SK-N-SH (cell line): ENCODE measurements at regions not wholly inside any gene's neighbourhood (a gene's known extent, or its start where the extent isn't known, plus 50 kb on each side); places are given as distances from the start of the nearest gene placed in this dataset.

Source experiments
- CTCF ChIA-PET: fragments of 300-600, 350-600 bp; formaldehyde crosslinking; extraction: SDS; loops from one replicate; lab custom pipeline; 2021; lab: Yijun Ruan, JAX
- POLR2A ChIA-PET: fragments of 350-600 bp; sonication (Branson Sonifier 250); formaldehyde crosslinking; extraction: SDS; loops from one replicate; lab custom pipeline; 2020; ENCODE audit warnings: antibody characterized with exemption, inconsistent platforms; lab: Yijun Ruan, JAX
- DNase-seq: peaks from one replicate; pipeline ENCODE4 v3.0.0; 2012
- H2AFZ ChIP-seq: fragments of 200-600 bp; sonication (generic); 2 replicates; pipeline ENCODE4 v1.8.1; 2016; ENCODE audit warnings: antibody characterized with exemption, mild to moderate bottlenecking, low read depth
- H3F3A ChIP-seq: fragments of 200-600 bp; sonication (generic); replicated peaks from 2 replicates; pipeline ENCODE3; 2016; ENCODE audit warnings: antibody characterized with exemption, mild to moderate bottlenecking; ENCODE audit not compliant: insufficient read depth
- H3K27ac ChIP-seq, 2 experiments: fragments of 200-500 bp in 1 of 2; fragments of 200-600 bp in 1 of 2; sonication (Bioruptor generic) in 1 of 2; sonication (generic), shearing (Covaris generic) in 1 of 2; 2 replicates each; pipeline versions ENCODE4 v1.5.1 to v1.6.1; 2014 to 2016; ENCODE audit warnings: low read depth in 2 of 2, inconsistent platforms in 1 of 2, low read length in 1 of 2, mild to moderate bottlenecking in 1 of 2, mixed read lengths in 1 of 2
- H3K27me3 ChIP-seq: fragments of 200-600 bp; sonication (generic), shearing (Covaris generic); 2 replicates; pipeline ENCODE4 v1.6.1; 2016; ENCODE audit warnings: mixed run types; ENCODE audit not compliant: insufficient read depth
- H3K36me3 ChIP-seq, 2 experiments: fragments of 200-500 bp in 1 of 2; fragments of 200-600 bp in 1 of 2; sonication (Bioruptor generic) in 1 of 2; sonication (generic) in 1 of 2; replicated peaks in 1 of 2; 2 replicates each; pipeline versions ENCODE3 to v1.5.1; 2014 to 2016; ENCODE audit warnings: low read length in 1 of 2, mild to moderate bottlenecking in 1 of 2; ENCODE audit not compliant: insufficient read depth in 2 of 2, control insufficient read depth in 1 of 2
- H3K4me1 ChIP-seq, 2 experiments: fragments of 200-500 bp in 1 of 2; fragments of 200-600 bp in 1 of 2; sonication (Bioruptor generic) in 1 of 2; sonication (generic), shearing (Covaris generic) in 1 of 2; 2 replicates each; pipeline versions ENCODE4 v1.5.1 to v1.6.1; 2014 to 2016; ENCODE audit warnings: low read depth in 1 of 2, low read length in 1 of 2, mixed run types in 1 of 2; ENCODE audit not compliant: insufficient read depth in 2 of 2, control insufficient read depth in 1 of 2
- H3K4me2 ChIP-seq: fragments of 200-600 bp; sonication (generic), shearing (Covaris generic); 2 replicates; pipeline ENCODE4 v1.6.1; 2017; ENCODE audit warnings: mixed run types
- H3K4me3 ChIP-seq, 2 experiments: fragments of 200-500 bp in 1 of 2; fragments of 200-600 bp in 1 of 2; sonication (Bioruptor generic) in 1 of 2; sonication (generic), shearing (Covaris generic) in 1 of 2; 2 replicates each; pipeline versions ENCODE4 v1.5.1 to v1.8.1; 2014 to 2016; ENCODE audit warnings: low read depth in 2 of 2, inconsistent platforms in 1 of 2, low read length in 1 of 2, mild to moderate bottlenecking in 1 of 2, mixed read lengths in 1 of 2, moderate library complexity in 1 of 2
- H3K79me2 ChIP-seq: fragments of 200-600 bp; sonication (generic); 2 replicates; pipeline ENCODE4 v1.8.1; 2017; ENCODE audit warnings: mild to moderate bottlenecking; ENCODE audit not compliant: insufficient read depth
- H3K9ac ChIP-seq: fragments of 200-600 bp; sonication (generic); 2 replicates; pipeline ENCODE4 v1.6.1; 2017; ENCODE audit warnings: mixed run types
- H3K9me2 ChIP-seq: fragments of 200-600 bp; sonication (generic); 2 replicates; pipeline ENCODE4 v1.6.1; 2017; ENCODE audit warnings: mixed run types
- H3K9me3 ChIP-seq: fragments of 200-600 bp; sonication (generic); 2 replicates; pipeline ENCODE4 v1.6.1; 2017; ENCODE audit warnings: mixed run types, mild to moderate bottlenecking, moderate library complexity
- H4K20me1 ChIP-seq: fragments of 200-600 bp; sonication (generic); 2 replicates; pipeline ENCODE4 v1.6.1; 2017; ENCODE audit warnings: mild to moderate bottlenecking, mixed run types; ENCODE audit not compliant: insufficient read depth
- CHD2 ChIP-seq: fragments of 150-350 bp; IDR thresholded peaks from 2 replicates; pipeline ENCODE4 v1.6.1; 2018; ENCODE audit warnings: low read length; ENCODE audit not compliant: partially characterized antibody
- FOXM1 ChIP-seq: IDR thresholded peaks from 2 replicates; pipeline ENCODE4 v1.4.0; 2012; ENCODE audit warnings: low read depth, mild to moderate bottlenecking
- GABPA ChIP-seq: IDR thresholded peaks from 2 replicates; pipeline ENCODE4 v1.4.0; 2012; ENCODE audit warnings: low read depth, mild to moderate bottlenecking
- IRF3 ChIP-seq: fragments of 150-350 bp; IDR thresholded peaks from 2 replicates; pipeline ENCODE4 v1.6.1; 2016; ENCODE audit warnings: mild to moderate bottlenecking, low read depth, low read length
- JUND ChIP-seq: IDR thresholded peaks from 2 replicates; pipeline ENCODE4 v1.4.0; 2012
- MAX ChIP-seq: IDR thresholded peaks from 2 replicates; pipeline ENCODE4 v1.4.0; 2012; ENCODE audit warnings: low read depth
- NFIC ChIP-seq: IDR thresholded peaks from 2 replicates; pipeline ENCODE4 v1.4.0; 2012; ENCODE audit warnings: borderline replicate concordance
- POLR2AphosphoS5 ChIP-seq: IDR thresholded peaks from 2 replicates; pipeline ENCODE4 v1.6.1; 2012; ENCODE audit warnings: low read depth, low read length
- RCOR1 ChIP-seq: fragments of 150-350 bp; IDR thresholded peaks from 2 replicates; pipeline ENCODE4 v1.6.1; 2017; ENCODE audit warnings: antibody characterized with exemption, low read length
- RFX5 ChIP-seq: IDR thresholded peaks from 2 replicates; pipeline ENCODE4 v1.6.1; 2012; ENCODE audit warnings: mild to moderate bottlenecking, improper control_type of control experiment, low read length
- SIN3A ChIP-seq: IDR thresholded peaks from 2 replicates; pipeline ENCODE4 v1.6.1; 2012; ENCODE audit warnings: low read depth, mild to moderate bottlenecking, low read length, moderate library complexity, borderline replicate concordance
- SMC3 ChIP-seq: IDR thresholded peaks from 2 replicates; pipeline ENCODE4 v1.6.1; 2012; ENCODE audit warnings: low read depth, low read length, improper control_type of control experiment
- TAF1 ChIP-seq: IDR thresholded peaks from 2 replicates; pipeline ENCODE4 v1.6.1; 2012; ENCODE audit warnings: low read depth, mild to moderate bottlenecking, low read length, moderate library complexity, borderline replicate concordance
- TCF12 ChIP-seq: IDR thresholded peaks from 2 replicates; pipeline ENCODE4 v1.4.0; 2012
- USF1 ChIP-seq: IDR thresholded peaks from 2 replicates; pipeline ENCODE4 v1.4.0; 2012; ENCODE audit warnings: low read depth, borderline replicate concordance
- WGBS: methylation state at CpG from one replicate; pipeline ENCODE4 v1.1.6; 2017; ENCODE audit warnings: low lambda C conversion rate; 5-methylcytosine and 5-hydroxymethylcytosine counted together
- TF ChIP-seq, protein P1 (sequence below): IDR thresholded peaks from 2 replicates; pipeline ENCODE4 v1.6.1; 2012; ENCODE audit warnings: mild to moderate bottlenecking, low read depth, low read length, moderate library complexity
- TF ChIP-seq, protein P2 (sequence below): IDR thresholded peaks from 2 replicates; pipeline ENCODE4 v1.4.0; 2012; ENCODE audit warnings: low read depth, borderline replicate concordance
- TF ChIP-seq, protein P3 (sequence below): fragments of 150-350 bp; IDR thresholded peaks from 2 replicates; pipeline ENCODE4 v1.6.1; 2017; ENCODE audit warnings: antibody characterized with exemption, low read length, low read depth, borderline replicate concordance

DNA sequence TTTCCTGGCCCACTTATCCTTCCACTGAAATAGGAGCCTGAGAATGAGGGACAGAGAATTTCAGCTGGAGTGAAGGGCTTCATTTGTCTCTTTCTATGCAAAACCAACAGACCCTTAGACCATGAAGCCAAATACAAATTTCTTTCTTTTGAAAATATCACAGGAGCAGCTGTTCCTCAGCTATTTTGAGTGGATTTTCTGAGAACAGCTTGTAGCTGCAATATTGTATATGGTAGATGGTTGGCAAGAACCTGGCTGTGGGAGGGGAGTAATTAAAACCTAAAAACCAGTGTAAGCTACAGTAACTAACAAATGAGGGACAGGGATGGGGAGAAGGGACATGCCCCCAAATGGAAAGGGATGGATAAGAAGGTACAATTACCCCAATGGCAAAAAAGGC lies 350.3 kb upstream of the CDH20 start:
- peaks cover 8 to 11% of the 10 kb centered on the region in 2 experiments; a peak in 3 of 4 replicates for H3K4me1 ChIP-seq
- no peaks in the 10 kb centered on the region for H3K79me2 ChIP-seq
- H3K9me2 ChIP-seq = no peaks in the 10 kb centered on the region
- no peak overlapping the region for H3K27ac ChIP-seq
- H3K4me2 ChIP-seq = no peak overlapping the region
- CTCF ChIA-PET = interaction anchor here (1.0 kb wide), 1 partner anchor 174 kb away, joined by 3 read pairs; no protein-coding TSS in a partner anchor
- no peak overlapping the region for H3K9ac ChIP-seq
- H2AFZ ChIP-seq = no peak overlapping the region
- POLR2A ChIA-PET = no interaction called here
- no peak overlapping the region for H3K4me3 ChIP-seq
- TF ChIP-seq JUND = no peak
- no peak for TF ChIP-seq RFX5
- no peak for TF ChIP-seq NFIC
- TF ChIP-seq USF1 = no peak
- no peak for TF ChIP-seq IRF3
- TF ChIP-seq RCOR1 = no peak
- no peak for TF ChIP-seq POLR2AphosphoS5
- H3F3A ChIP-seq = peaks cover 6% of the 10 kb centered on the region
- H3K27me3 ChIP-seq = no peaks in the 10 kb centered on the region
- H4K20me1 ChIP-seq = no peaks in the 10 kb centered on the region
- no peak for DNase-seq
- no peaks in the 10 kb centered on the region for H3K36me3 ChIP-seq
- no peaks in the 10 kb centered on the region for H3K9me3 ChIP-seq

GRCh38 chr18:60984510-60984909 lies 348.7 kb upstream of the CDH20 start:
- H3K9me3 ChIP-seq = no peaks in the 10 kb centered on the region
- H4K20me1 ChIP-seq = no peaks in the 10 kb centered on the region
- H3K4me2 ChIP-seq = no peak overlapping the region
- no peaks in the 10 kb centered on the region for H3K79me2 ChIP-seq
- no peak overlapping the region for H2AFZ ChIP-seq
- H3K9ac ChIP-seq = no peak overlapping the region
- no peak overlapping the region for H3K4me3 ChIP-seq
- H3K36me3 ChIP-seq = no peaks in the 10 kb centered on the region
- WGBS = 56% methylated on average over 4 of the region's 4 CpGs
- peaks cover 8 to 11% of the 10 kb centered on the region in 2 experiments; a peak in 3 of 4 replicates for H3K4me1 ChIP-seq
- POLR2A ChIA-PET = no interaction called here
- H3F3A ChIP-seq = peaks cover 6% of the 10 kb centered on the region
- H3K9me2 ChIP-seq = 0 out of 2 replicates have a peak, but pooled peaks cover 5% of the 10 kb centered on the region
- no peak overlapping the region for H3K27ac ChIP-seq
- DNase-seq = no peak
- CTCF ChIA-PET = no interaction called here
- no peaks in the 10 kb centered on the region for H3K27me3 ChIP-seq
- TF ChIP-seq, protein P1, sequence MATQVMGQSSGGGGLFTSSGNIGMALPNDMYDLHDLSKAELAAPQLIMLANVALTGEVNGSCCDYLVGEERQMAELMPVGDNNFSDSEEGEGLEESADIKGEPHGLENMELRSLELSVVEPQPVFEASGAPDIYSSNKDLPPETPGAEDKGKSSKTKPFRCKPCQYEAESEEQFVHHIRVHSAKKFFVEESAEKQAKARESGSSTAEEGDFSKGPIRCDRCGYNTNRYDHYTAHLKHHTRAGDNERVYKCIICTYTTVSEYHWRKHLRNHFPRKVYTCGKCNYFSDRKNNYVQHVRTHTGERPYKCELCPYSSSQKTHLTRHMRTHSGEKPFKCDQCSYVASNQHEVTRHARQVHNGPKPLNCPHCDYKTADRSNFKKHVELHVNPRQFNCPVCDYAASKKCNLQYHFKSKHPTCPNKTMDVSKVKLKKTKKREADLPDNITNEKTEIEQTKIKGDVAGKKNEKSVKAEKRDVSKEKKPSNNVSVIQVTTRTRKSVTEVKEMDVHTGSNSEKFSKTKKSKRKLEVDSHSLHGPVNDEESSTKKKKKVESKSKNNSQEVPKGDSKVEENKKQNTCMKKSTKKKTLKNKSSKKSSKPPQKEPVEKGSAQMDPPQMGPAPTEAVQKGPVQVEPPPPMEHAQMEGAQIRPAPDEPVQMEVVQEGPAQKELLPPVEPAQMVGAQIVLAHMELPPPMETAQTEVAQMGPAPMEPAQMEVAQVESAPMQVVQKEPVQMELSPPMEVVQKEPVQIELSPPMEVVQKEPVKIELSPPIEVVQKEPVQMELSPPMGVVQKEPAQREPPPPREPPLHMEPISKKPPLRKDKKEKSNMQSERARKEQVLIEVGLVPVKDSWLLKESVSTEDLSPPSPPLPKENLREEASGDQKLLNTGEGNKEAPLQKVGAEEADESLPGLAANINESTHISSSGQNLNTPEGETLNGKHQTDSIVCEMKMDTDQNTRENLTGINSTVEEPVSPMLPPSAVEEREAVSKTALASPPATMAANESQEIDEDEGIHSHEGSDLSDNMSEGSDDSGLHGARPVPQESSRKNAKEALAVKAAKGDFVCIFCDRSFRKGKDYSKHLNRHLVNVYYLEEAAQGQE = no peak
- TF ChIP-seq NFIC = no peak
- TF ChIP-seq, protein P2, sequence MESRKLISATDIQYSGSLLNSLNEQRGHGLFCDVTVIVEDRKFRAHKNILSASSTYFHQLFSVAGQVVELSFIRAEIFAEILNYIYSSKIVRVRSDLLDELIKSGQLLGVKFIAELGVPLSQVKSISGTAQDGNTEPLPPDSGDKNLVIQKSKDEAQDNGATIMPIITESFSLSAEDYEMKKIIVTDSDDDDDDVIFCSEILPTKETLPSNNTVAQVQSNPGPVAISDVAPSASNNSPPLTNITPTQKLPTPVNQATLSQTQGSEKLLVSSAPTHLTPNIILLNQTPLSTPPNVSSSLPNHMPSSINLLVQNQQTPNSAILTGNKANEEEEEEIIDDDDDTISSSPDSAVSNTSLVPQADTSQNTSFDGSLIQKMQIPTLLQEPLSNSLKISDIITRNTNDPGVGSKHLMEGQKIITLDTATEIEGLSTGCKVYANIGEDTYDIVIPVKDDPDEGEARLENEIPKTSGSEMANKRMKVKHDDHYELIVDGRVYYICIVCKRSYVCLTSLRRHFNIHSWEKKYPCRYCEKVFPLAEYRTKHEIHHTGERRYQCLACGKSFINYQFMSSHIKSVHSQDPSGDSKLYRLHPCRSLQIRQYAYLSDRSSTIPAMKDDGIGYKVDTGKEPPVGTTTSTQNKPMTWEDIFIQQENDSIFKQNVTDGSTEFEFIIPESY = no peak
- no peak for TF ChIP-seq TAF1
- no peak for TF ChIP-seq SIN3A
- no peak for TF ChIP-seq MAX
- TF ChIP-seq RCOR1 = no peak
- TF ChIP-seq POLR2AphosphoS5 = no peak
- TF ChIP-seq CHD2 = no peak
- TF ChIP-seq USF1 = no peak
- TF ChIP-seq TCF12 = no peak
- TF ChIP-seq GABPA = no peak
- no peak for TF ChIP-seq SMC3
- TF ChIP-seq FOXM1 = no peak
- TF ChIP-seq, protein P3, sequence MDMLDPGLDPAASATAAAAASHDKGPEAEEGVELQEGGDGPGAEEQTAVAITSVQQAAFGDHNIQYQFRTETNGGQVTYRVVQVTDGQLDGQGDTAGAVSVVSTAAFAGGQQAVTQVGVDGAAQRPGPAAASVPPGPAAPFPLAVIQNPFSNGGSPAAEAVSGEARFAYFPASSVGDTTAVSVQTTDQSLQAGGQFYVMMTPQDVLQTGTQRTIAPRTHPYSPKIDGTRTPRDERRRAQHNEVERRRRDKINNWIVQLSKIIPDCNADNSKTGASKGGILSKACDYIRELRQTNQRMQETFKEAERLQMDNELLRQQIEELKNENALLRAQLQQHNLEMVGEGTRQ = no peak
